Fibroblast of lung (primary cell): ENCODE measurements at regions not wholly inside any gene's neighbourhood (a gene's known extent, or its start where the extent isn't known, plus 50 kb on each side); places are given as distances from the start of the nearest gene placed in this dataset.

ENCODE experiments used
- DNase-seq, 2 donors: peaks; one replicate each; pipeline versions ENCODE4 v3.0.0 to v3.0.0-alpha.2; 2010; ENCODE audit warnings: low read depth in 2 of 2
- H2AFZ ChIP-seq: 2 replicates; pipeline ENCODE4 v1.5.1; 2012; ENCODE audit warnings: low read length, control low read depth, inconsistent platforms
- H3K27ac ChIP-seq: 2 replicates; pipeline ENCODE4 v1.5.1; 2011; ENCODE audit warnings: low read length, control low read depth; ENCODE audit not compliant: insufficient read depth
- H3K27me3 ChIP-seq: 2 replicates; pipeline ENCODE4 v1.5.1; 2011; ENCODE audit warnings: mild to moderate bottlenecking, low read length; ENCODE audit not compliant: control insufficient read depth, insufficient read depth
- H3K36me3 ChIP-seq: 2 replicates; pipeline ENCODE4 v1.5.1; 2011; ENCODE audit warnings: low read length; ENCODE audit not compliant: control insufficient read depth, insufficient read depth
- H3K4me1 ChIP-seq: 2 replicates; pipeline ENCODE4 v1.5.1; 2011; ENCODE audit warnings: low read length; ENCODE audit not compliant: control insufficient read depth, insufficient read depth; ENCODE audit errors: extremely low read depth
- H3K4me2 ChIP-seq: 2 replicates; pipeline ENCODE4 v1.5.1; 2011; ENCODE audit warnings: low read length, control low read depth; ENCODE audit not compliant: insufficient read depth; ENCODE audit errors: extremely low read depth
- H3K4me3 ChIP-seq, 4 experiments: fragments of 200-600 bp in 1 of 4; sonication (generic) in 1 of 4; replicated peaks in 1 of 4; 2 replicates each; pipeline ENCODE4 v1.5.1; 2011 to 2016; ENCODE audit warnings: low read length in 4 of 4, low read depth in 3 of 4, mild to moderate bottlenecking in 3 of 4, control low read depth in 2 of 4, inconsistent platforms in 1 of 4, mixed read lengths in 1 of 4; ENCODE audit not compliant: insufficient read depth in 1 of 4; ENCODE audit errors: control extremely low read depth in 1 of 4
- H3K79me2 ChIP-seq: 2 replicates; pipeline ENCODE4 v1.5.1; 2012; ENCODE audit warnings: mild to moderate bottlenecking, low read length, inconsistent platforms; ENCODE audit not compliant: control insufficient read depth, insufficient read depth
- H3K9ac ChIP-seq: 2 replicates; pipeline ENCODE4 v1.5.1; 2011; ENCODE audit warnings: mild to moderate bottlenecking, low read length, control low read depth; ENCODE audit not compliant: insufficient read depth
- H3K9me3 ChIP-seq: 2 replicates; pipeline ENCODE4 v1.5.1; 2012; ENCODE audit warnings: low read depth, low read length; ENCODE audit not compliant: control insufficient read depth, insufficient read depth
- H4K20me1 ChIP-seq: 2 replicates; pipeline ENCODE4 v1.5.1; 2011; ENCODE audit warnings: low read length; ENCODE audit not compliant: control insufficient read depth, insufficient read depth; ENCODE audit errors: extremely low read depth
- CTCF ChIP-seq, 2 donors: IDR thresholded peaks in 1 of 2; conservative IDR thresholded peaks in 1 of 2; 1 replicate in 1 of 2; 2 replicates in 1 of 2; pipeline ENCODE4 v1.5.1; 2011 to 2012; ENCODE audit warnings: low read length in 2 of 2, control low read depth in 1 of 2, inconsistent platforms in 1 of 2, low read depth in 1 of 2, mild to moderate bottlenecking in 1 of 2
- EZH2 ChIP-seq: IDR thresholded peaks from 2 replicates; pipeline ENCODE4 v1.5.1; 2012; ENCODE audit warnings: low read length, control low read depth, mild to moderate bottlenecking; ENCODE audit errors: missing control alignments

- no peak overlapping the region for H3K4me3 ChIP-seq
- no peak overlapping the region for H3K4me2 ChIP-seq
- TF ChIP-seq EZH2 (no peak), CTCF (conservative IDR thresholded peaks at IDR 0.05 in 1 of 2, IDR thresholded peaks at IDR 0.05 in 1 of 2; ENCODE audit: low read depth in 1 of 2, low read length in 2 of 2) (no peak)
- H3K27me3 ChIP-seq, result no peaks in the 10 kb centered on the region
- no peaks in the 10 kb centered on the region for H3K4me1 ChIP-seq
- H2AFZ ChIP-seq, result no peak overlapping the region
- H3K79me2 ChIP-seq, result no peaks in the 10 kb centered on the region
- no peak overlapping the region for H3K27ac ChIP-seq
- no peaks in the 10 kb centered on the region for H3K9me3 ChIP-seq
- H3K9ac ChIP-seq, result no peak overlapping the region
- H4K20me1 ChIP-seq, result no peaks in the 10 kb centered on the region
- DNase-seq, result no peak
- no peaks in the 10 kb centered on the region for H3K36me3 ChIP-seq
Observed at GRCh38 chr6:54646951-54647664, 199.5 kb upstream of the FAM83B start.

- Histone ChIP-seq H3K4me3 (no peak overlapping the region), H3K27me3 (no peaks in the 10 kb centered on the region), H4K20me1 (no peaks in the 10 kb centered on the region), H3K79me2 (no peaks in the 10 kb centered on the region), H3K4me2 (no peak overlapping the region), H3K36me3 (no peaks in the 10 kb centered on the region), H3K9me3 (no peaks in the 10 kb centered on the region), H3K9ac (no peak overlapping the region), H3K27ac (no peak overlapping the region), H2AFZ (no peak overlapping the region), H3K4me1 (no peaks in the 10 kb centered on the region)
- TF ChIP-seq EZH2, result no peak
- DNase-seq, result no peak
Observed at GRCh38 chr6:54654381-54654780, 192.2 kb upstream of the FAM83B start.

GRCh38 chr6:54655162-54655561, 191.4 kb upstream of the FAM83B start:
- Histone ChIP-seq H4K20me1 (no peaks in the 10 kb centered on the region), H3K4me2 (no peak overlapping the region), H3K27ac (no peak overlapping the region), H3K4me3 (no peak overlapping the region), H3K79me2 (no peaks in the 10 kb centered on the region), H3K4me1 (no peaks in the 10 kb centered on the region), H3K36me3 (no peaks in the 10 kb centered on the region), H2AFZ (no peak overlapping the region), H3K27me3 (no peaks in the 10 kb centered on the region), H3K9ac (no peak overlapping the region), H3K9me3 (no peaks in the 10 kb centered on the region)
- TF ChIP-seq EZH2 (no peak), CTCF (conservative IDR thresholded peaks at IDR 0.05 in 1 of 2, IDR thresholded peaks at IDR 0.05 in 1 of 2; ENCODE audit: low read depth in 1 of 2, low read length in 2 of 2) (no peak)
- no peak for DNase-seq
